ENCODE measurements at regions not wholly inside any gene's neighbourhood (a gene's known extent, or its start where the extent isn't known, plus 50 kb on each side); places are given as distances from the start of the nearest gene placed in this dataset.

- H3K36me3 ChIP-seq (ENCODE audit: control insufficient read depth, insufficient read depth, low read length): no peaks in the 10 kb centered on the region
- DNase-seq (ENCODE audit: low read depth, low spot score) (no peak), ATAC-seq (no peak)
- TF ChIP-seq CTCF (IDR thresholded peaks at IDR 0.05) (no peak), TCF7L2 (IDR thresholded peaks at IDR 0.05; ENCODE audit: low read depth, low read length) (no peak), SIN3A (IDR thresholded peaks at IDR 0.05; ENCODE audit: borderline replicate concordance, insufficient read depth, low read depth, low read length) (no peak), REST (IDR thresholded peaks at IDR 0.05; ENCODE audit: insufficient read depth in 1 of 2, low read depth in 2 of 2, low read length in 1 of 2) (no peak), POLR2AphosphoS5 (IDR thresholded peaks at IDR 0.05; ENCODE audit: low read depth, low read length) (no peak)
- no peaks in the 10 kb centered on the region for H3K27me3 ChIP-seq (ENCODE audit: control insufficient read depth, insufficient read depth, low read length)
- ChIA-PET CTCF (interaction anchor here (0.5 kb wide), 1 partner anchor 102 kb away, joined by 3 read pairs; no protein-coding TSS in a partner anchor), POLR2A (no interaction called here)
- no peak overlapping the region for H3K27ac ChIP-seq (ENCODE audit: low read length)
- in situ Hi-C loops (cut with HindIII; ENCODE audit: low pct_unique_long_range_greater_than_20kb, low sequenced_read_pairs): no loop called here
- no TSS peak for BruUV-seq (replicated peaks)
- intact Hi-C loops (cut with micrococcal nuclease; ENCODE audit: unreplicated experiment): no loop called here
- H3K9me3 ChIP-seq (ENCODE audit: control insufficient read depth, insufficient read depth, low read depth, low read length): no peaks in the 10 kb centered on the region
- H3K4me3 ChIP-seq (ENCODE audit: low read depth in 2 of 2, low read length in 2 of 2): no peak overlapping the region
- H3K4me1 ChIP-seq (ENCODE audit: control insufficient read depth, insufficient read depth, low read length): no peaks in the 10 kb centered on the region
Observed at GRCh38 chr4:188839704-188840103, 700.5 kb downstream of the TRIML1 start.

- no TSS peak for BruUV-seq (replicated peaks)
- Histone ChIP-seq H3K27me3 (ENCODE audit: control insufficient read depth, insufficient read depth, low read length) (no peaks in the 10 kb centered on the region), H3K9me3 (ENCODE audit: control insufficient read depth, insufficient read depth, low read depth, low read length) (no peaks in the 10 kb centered on the region), H3K4me3 (ENCODE audit: low read depth in 2 of 2, low read length in 2 of 2) (no peak overlapping the region), H3K36me3 (ENCODE audit: control insufficient read depth, insufficient read depth, low read length) (no peaks in the 10 kb centered on the region), H3K27ac (ENCODE audit: low read length) (no peak overlapping the region), H3K4me1 (ENCODE audit: control insufficient read depth, insufficient read depth, low read length) (no peaks in the 10 kb centered on the region)
- no peak for ATAC-seq
- intact Hi-C loops (cut with micrococcal nuclease; ENCODE audit: unreplicated experiment) (no loop called here), in situ Hi-C loops (cut with HindIII; ENCODE audit: low pct_unique_long_range_greater_than_20kb, low sequenced_read_pairs) (no loop called here)
- DNase-seq (ENCODE audit: low read depth, low spot score): no peak
- ChIA-PET POLR2A (no interaction called here), CTCF (no interaction called here)
- TF ChIP-seq SIN3A (IDR thresholded peaks at IDR 0.05; ENCODE audit: borderline replicate concordance, insufficient read depth, low read depth, low read length) (no peak), POLR2AphosphoS5 (IDR thresholded peaks at IDR 0.05; ENCODE audit: low read depth, low read length) (no peak), CTCF (IDR thresholded peaks at IDR 0.05) (no peak), REST (IDR thresholded peaks at IDR 0.05; ENCODE audit: insufficient read depth in 1 of 2, low read depth in 2 of 2, low read length in 1 of 2) (no peak), TCF7L2 (IDR thresholded peaks at IDR 0.05; ENCODE audit: low read depth, low read length) (no peak)
Observed at GRCh38 chr4:188841523-188841922, 702.3 kb downstream of the TRIML1 start.
